Fibroblast of the aortic adventitia (primary cell): ENCODE measurements at regions not wholly inside any gene's neighbourhood (a gene's known extent, or its start where the extent isn't known, plus 50 kb on each side); places are given as distances from the start of the nearest gene placed in this dataset.

Source experiments
- DNase-seq: peaks from one replicate; pipeline ENCODE4 v3.0.0-alpha.2; 2010; ENCODE audit warnings: low read depth
- H3K4me3 ChIP-seq: 2 replicates; pipeline ENCODE4 v1.5.1; 2011; ENCODE audit warnings: low read depth, mild to moderate bottlenecking, control low read depth, low read length, moderate library complexity
- CTCF ChIP-seq: IDR thresholded peaks from 2 replicates; pipeline ENCODE4 v1.5.1; 2011; ENCODE audit warnings: mild to moderate bottlenecking, low read length, control low read depth, inconsistent platforms; ENCODE audit not compliant: insufficient read depth

DNA sequence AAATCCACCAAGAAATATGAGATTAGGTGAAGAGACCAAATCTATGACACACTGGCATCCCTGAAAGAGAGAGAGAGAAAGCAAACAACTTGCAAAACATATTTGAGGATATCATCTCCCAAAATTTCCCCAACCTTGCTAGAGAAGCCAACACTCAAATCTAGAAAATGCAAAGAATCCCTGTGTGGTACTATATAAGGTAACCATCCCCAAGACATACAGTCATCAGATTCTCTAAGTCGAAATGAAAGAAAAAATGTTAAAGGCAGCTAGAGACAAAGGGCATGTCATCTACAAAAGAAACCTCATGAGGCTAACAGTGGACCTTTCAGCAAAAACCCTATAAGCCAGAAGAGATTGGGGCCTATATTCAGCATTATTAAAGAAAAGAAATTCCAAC, 622.1 kb upstream of the LMCD1 start:
- DNase-seq = no peak
- H3K4me3 ChIP-seq = no peak overlapping the region
- no peak for TF ChIP-seq CTCF

GRCh38 chr3:7881946-7882345, 619.7 kb upstream of the LMCD1 start:
- no peak for TF ChIP-seq CTCF
- no peak overlapping the region for H3K4me3 ChIP-seq
- no peak for DNase-seq

DNA sequence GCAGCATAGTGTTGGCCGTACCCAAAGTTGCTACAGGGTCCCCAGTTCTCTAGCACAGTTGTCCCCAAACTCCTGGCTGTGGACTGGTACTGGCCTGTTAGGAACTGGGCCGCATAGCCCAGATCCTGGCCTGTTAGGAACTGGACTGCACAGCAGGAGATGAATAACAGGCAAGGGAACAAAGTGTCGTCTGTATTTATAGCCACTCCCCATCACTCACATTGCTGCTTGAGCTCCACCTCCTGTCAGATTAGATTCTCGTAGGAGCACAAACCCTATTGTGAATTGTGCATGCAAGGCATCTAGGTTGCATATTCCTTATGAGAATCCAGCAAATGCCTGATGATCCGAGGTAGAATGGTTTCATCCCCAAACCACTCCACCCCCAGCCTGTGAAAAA, 604.0 kb upstream of the LMCD1 start:
- TF ChIP-seq CTCF = no peak
- no peak for DNase-seq
- no peak overlapping the region for H3K4me3 ChIP-seq

- DNase-seq = no peak
- TF ChIP-seq CTCF = no peak
- H3K4me3 ChIP-seq = no peak overlapping the region
Measured at GRCh38 chr3:7913283-7913682, 588.3 kb upstream of the LMCD1 start.

- H3K4me3 ChIP-seq = no peak overlapping the region
- TF ChIP-seq CTCF = no peak
- DNase-seq = no peak
Measured at GRCh38 chr3:7915356-7915755, 586.3 kb upstream of the LMCD1 start.

GRCh38 chr3:7917443-7918151, 584.0 kb upstream of the LMCD1 start:
- DNase-seq = no peak
- no peak for TF ChIP-seq CTCF
- no peak overlapping the region for H3K4me3 ChIP-seq

DNA sequence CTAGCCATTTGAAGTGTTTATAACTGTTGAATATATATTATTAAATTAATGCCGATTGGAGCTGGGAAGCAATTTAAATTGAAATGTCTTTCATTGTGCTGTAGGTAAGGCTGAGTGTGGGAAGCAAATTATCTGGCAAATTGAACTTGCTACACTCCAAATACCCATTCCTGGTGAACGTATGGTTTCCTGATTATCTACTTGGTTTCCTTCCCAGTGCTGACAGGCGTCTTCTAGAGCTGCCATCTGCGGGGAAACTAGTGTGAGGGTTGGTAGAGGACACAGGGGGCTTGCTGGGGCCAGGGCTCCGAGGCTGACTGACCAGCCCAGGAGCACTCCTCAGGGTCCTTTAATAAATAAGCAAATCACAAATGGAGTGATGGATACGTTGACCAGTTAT, 581.4 kb upstream of the LMCD1 start:
- DNase-seq = no peak
- H3K4me3 ChIP-seq = no peak overlapping the region
- no peak for TF ChIP-seq CTCF
